H1 (cell line): ENCODE measurements at regions not wholly inside any gene's neighbourhood (a gene's known extent, or its start where the extent isn't known, plus 50 kb on each side); places are given as distances from the start of the nearest gene placed in this dataset.

Experiments
- SP4 ChIP-seq: IDR thresholded peaks from 2 replicates; pipeline ENCODE4 v1.6.1; 2012; ENCODE audit warnings: low read length, inconsistent platforms
- TAF7 ChIP-seq: optimal IDR thresholded peaks from 2 replicates; pipeline ENCODE3; 2011; ENCODE audit warnings: low read depth, mild to moderate bottlenecking, inconsistent platforms, low read length, moderate library complexity, borderline replicate concordance

GRCh38 chr2:129302106-129302505, 677.4 kb upstream of the RAB6C start (continued):
- TF ChIP-seq TAF7 = no peak
- TF ChIP-seq SP4 = no peak
- TF ChIP-seq, all 59 proteins: peak for 0
